ENCODE measurements at regions not wholly inside any gene's neighbourhood (a gene's known extent, or its start where the extent isn't known, plus 50 kb on each side); places are given as distances from the start of the nearest gene placed in this dataset.

- no CpG with 5 or more reads among the region's 2 CpGs for WGBS (ENCODE audit: extremely low coverage, insufficient coverage, insufficient read length)
These were observed 175.2 kb downstream of the ZIC4 start for GRCh38 chr3:147231111-147231510.

GRCh38 chr3:147222291-147222690, 184.1 kb downstream of the ZIC4 start:
- no peak overlapping the region for H3K14ac ChIP-seq (ENCODE audit: low read length)
- no peaks in the 10 kb centered on the region for H3K9me3 ChIP-seq (ENCODE audit: insufficient read depth, low read depth, low read length)
- H3K36me3 ChIP-seq (ENCODE audit: control insufficient read depth in 1 of 2, insufficient read depth in 2 of 2, low read length in 2 of 2) = no peaks in the 10 kb centered on the region
- DNase-seq = no peak
- H3K27ac ChIP-seq (ENCODE audit: low read depth, low read length) = no peak overlapping the region
- no peak overlapping the region for H3K4ac ChIP-seq (ENCODE audit: low read depth, low read length)
- no peak overlapping the region for H2BK12ac ChIP-seq (ENCODE audit: low read length)
- H3K9ac ChIP-seq (ENCODE audit: low read length) = no peak overlapping the region
- no peak overlapping the region for H3K18ac ChIP-seq (ENCODE audit: low read length)
- no peaks in the 10 kb centered on the region for H3K79me1 ChIP-seq (ENCODE audit: low read length)
- H3K27me3 ChIP-seq (ENCODE audit: insufficient read depth, low read length) = no peaks in the 10 kb centered on the region
- no peak overlapping the region for H2AK5ac ChIP-seq (ENCODE audit: low read length)
- no peak overlapping the region for H2BK5ac ChIP-seq (ENCODE audit: low read depth, low read length, poor library complexity)
- H4K91ac ChIP-seq (ENCODE audit: low read depth, low read length) = no peak overlapping the region
- WGBS (ENCODE audit: extremely low coverage, insufficient coverage, insufficient read length) = no CpG with 5 or more reads among the region's 1 CpG
- H3K4me1 ChIP-seq (ENCODE audit: control insufficient read depth in 1 of 2, insufficient read depth in 2 of 2, low read length in 2 of 2) = no peaks in the 10 kb centered on the region
- no peak overlapping the region for H3K4me2 ChIP-seq (ENCODE audit: low read length)
- H2BK120ac ChIP-seq (ENCODE audit: insufficient read depth, low read length, poor library complexity) = no peak overlapping the region
- no peak overlapping the region for H4K8ac ChIP-seq (ENCODE audit: low read depth, low read length)
- no peak overlapping the region for H4K12ac ChIP-seq (ENCODE audit: low read depth, low read length)
- no peak overlapping the region for H2AFZ ChIP-seq (ENCODE audit: insufficient read depth, low read length, poor library complexity)
- no peak overlapping the region for H3K4me3 ChIP-seq (ENCODE audit: low read depth, low read length)
- H3K23ac ChIP-seq (ENCODE audit: low read length) = no peak overlapping the region
- H3K79me2 ChIP-seq (ENCODE audit: control insufficient read depth, insufficient read depth, low read length, poor library complexity) = no peaks in the 10 kb centered on the region

More at GRCh38 chr3:147231111-147231510, 175.2 kb downstream of the ZIC4 start:
- Histone ChIP-seq H3K4me1 (ENCODE audit: control insufficient read depth in 1 of 2, insufficient read depth in 2 of 2, low read length in 2 of 2) (no peaks in the 10 kb centered on the region), H2BK5ac (ENCODE audit: low read depth, low read length, poor library complexity) (no peak overlapping the region), H3K36me3 (ENCODE audit: control insufficient read depth in 1 of 2, insufficient read depth in 2 of 2, low read length in 2 of 2) (no peaks in the 10 kb centered on the region), H4K91ac (ENCODE audit: low read depth, low read length) (no peak overlapping the region), H3K79me2 (ENCODE audit: control insufficient read depth, insufficient read depth, low read length, poor library complexity) (no peaks in the 10 kb centered on the region), H3K18ac (ENCODE audit: low read length) (no peak overlapping the region), H3K27me3 (ENCODE audit: insufficient read depth, low read length) (no peaks in the 10 kb centered on the region), H3K9me3 (ENCODE audit: insufficient read depth, low read depth, low read length) (no peaks in the 10 kb centered on the region), H2AFZ (ENCODE audit: insufficient read depth, low read length, poor library complexity) (no peak overlapping the region), H3K27ac (ENCODE audit: low read depth, low read length) (no peak overlapping the region), H4K8ac (ENCODE audit: low read depth, low read length) (no peak overlapping the region), H2BK120ac (ENCODE audit: insufficient read depth, low read length, poor library complexity) (no peak overlapping the region), H3K23ac (ENCODE audit: low read length) (no peak overlapping the region), H2BK12ac (ENCODE audit: low read length) (no peak overlapping the region), H3K4ac (ENCODE audit: low read depth, low read length) (no peak overlapping the region), H2AK5ac (ENCODE audit: low read length) (no peak overlapping the region), H3K9ac (ENCODE audit: low read length) (no peak overlapping the region), H3K79me1 (ENCODE audit: low read length) (no peaks in the 10 kb centered on the region), H3K14ac (ENCODE audit: low read length) (no peak overlapping the region), H3K4me2 (ENCODE audit: low read length) (no peak overlapping the region), H3K4me3 (ENCODE audit: low read depth, low read length) (no peak overlapping the region), H4K12ac (ENCODE audit: low read depth, low read length) (no peak overlapping the region)
- DNase-seq = no peak

GRCh38 chr3:147218965-147219364, 187.4 kb downstream of the ZIC4 start:
- WGBS (ENCODE audit: extremely low coverage, insufficient coverage, insufficient read length) = no CpG with 5 or more reads among the region's 4 CpGs
- H3K18ac ChIP-seq (ENCODE audit: low read length) = no peak overlapping the region
- H4K12ac ChIP-seq (ENCODE audit: low read depth, low read length) = no peak overlapping the region

DNA sequence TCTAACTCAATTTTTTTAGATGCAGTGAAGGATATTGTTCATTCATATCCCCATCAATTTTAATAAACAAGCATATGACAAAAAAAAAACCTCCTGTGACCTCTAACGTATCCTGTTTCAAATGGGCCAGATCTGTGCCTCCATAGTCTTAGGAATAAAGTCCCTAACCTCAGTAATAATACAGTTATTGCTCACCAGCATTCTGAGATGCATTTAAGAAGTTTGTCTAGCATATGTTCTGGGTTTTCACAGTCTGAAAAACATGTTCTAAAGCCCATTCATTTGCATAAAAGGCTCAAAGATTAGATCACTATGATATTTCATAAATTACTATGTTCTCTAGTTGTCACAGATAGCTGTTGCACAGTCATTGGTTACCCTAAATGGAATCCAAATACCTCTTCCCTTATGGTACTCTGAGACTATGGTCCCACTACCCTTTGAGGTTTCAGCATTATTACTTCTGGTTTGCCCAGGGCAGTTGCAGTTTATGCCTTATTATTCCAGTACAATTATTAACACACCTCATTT, 190.1 kb downstream of the ZIC4 start:
- Histone ChIP-seq H4K91ac (ENCODE audit: low read depth, low read length) (no peak overlapping the region), H3K4me2 (ENCODE audit: low read length) (no peak overlapping the region), H3K23ac (ENCODE audit: low read length) (no peak overlapping the region), H2BK120ac (ENCODE audit: insufficient read depth, low read length, poor library complexity) (no peak overlapping the region), H3K9ac (ENCODE audit: low read length) (no peak overlapping the region), H3K27me3 (ENCODE audit: insufficient read depth, low read length) (no peaks in the 10 kb centered on the region), H4K8ac (ENCODE audit: low read depth, low read length) (no peak overlapping the region), H2AK5ac (ENCODE audit: low read length) (no peak overlapping the region), H3K4ac (ENCODE audit: low read depth, low read length) (no peak overlapping the region), H3K14ac (ENCODE audit: low read length) (no peak overlapping the region), H3K36me3 (ENCODE audit: control insufficient read depth in 1 of 2, insufficient read depth in 2 of 2, low read length in 2 of 2) (no peaks in the 10 kb centered on the region), H2BK12ac (ENCODE audit: low read length) (no peak overlapping the region), H4K12ac (ENCODE audit: low read depth, low read length) (no peak overlapping the region), H3K9me3 (ENCODE audit: insufficient read depth, low read depth, low read length) (no peaks in the 10 kb centered on the region), H2AFZ (ENCODE audit: insufficient read depth, low read length, poor library complexity) (no peak overlapping the region), H2BK5ac (ENCODE audit: low read depth, low read length, poor library complexity) (no peak overlapping the region), H3K18ac (ENCODE audit: low read length) (no peak overlapping the region), H3K4me1 (ENCODE audit: control insufficient read depth in 1 of 2, insufficient read depth in 2 of 2, low read length in 2 of 2) (no peaks in the 10 kb centered on the region), H3K27ac (ENCODE audit: low read depth, low read length) (no peak overlapping the region), H3K4me3 (ENCODE audit: low read depth, low read length) (no peak overlapping the region), H3K79me2 (ENCODE audit: control insufficient read depth, insufficient read depth, low read length, poor library complexity) (no peaks in the 10 kb centered on the region), H3K79me1 (ENCODE audit: low read length) (no peaks in the 10 kb centered on the region)
- WGBS (ENCODE audit: extremely low coverage, insufficient coverage, insufficient read length) = no CpG with 5 or more reads among the region's 1 CpG
- no peak for DNase-seq

More at GRCh38 chr3:147218965-147219364, 187.4 kb downstream of the ZIC4 start:
- Histone ChIP-seq H3K27ac (ENCODE audit: low read depth, low read length) (no peak overlapping the region), H3K4ac (ENCODE audit: low read depth, low read length) (no peak overlapping the region), H3K79me2 (ENCODE audit: control insufficient read depth, insufficient read depth, low read length, poor library complexity) (no peaks in the 10 kb centered on the region), H2BK12ac (ENCODE audit: low read length) (no peak overlapping the region), H3K9ac (ENCODE audit: low read length) (no peak overlapping the region), H3K36me3 (ENCODE audit: control insufficient read depth in 1 of 2, insufficient read depth in 2 of 2, low read length in 2 of 2) (no peaks in the 10 kb centered on the region), H3K14ac (ENCODE audit: low read length) (no peak overlapping the region), H3K23ac (ENCODE audit: low read length) (no peak overlapping the region), H3K27me3 (ENCODE audit: insufficient read depth, low read length) (no peaks in the 10 kb centered on the region), H4K91ac (ENCODE audit: low read depth, low read length) (no peak overlapping the region), H3K4me2 (ENCODE audit: low read length) (no peak overlapping the region), H3K9me3 (ENCODE audit: insufficient read depth, low read depth, low read length) (no peaks in the 10 kb centered on the region), H4K8ac (ENCODE audit: low read depth, low read length) (no peak overlapping the region), H3K79me1 (ENCODE audit: low read length) (no peaks in the 10 kb centered on the region), H2BK120ac (ENCODE audit: insufficient read depth, low read length, poor library complexity) (no peak overlapping the region), H3K4me1 (ENCODE audit: control insufficient read depth in 1 of 2, insufficient read depth in 2 of 2, low read length in 2 of 2) (no peaks in the 10 kb centered on the region), H2AFZ (ENCODE audit: insufficient read depth, low read length, poor library complexity) (no peak overlapping the region), H3K4me3 (ENCODE audit: low read depth, low read length) (no peak overlapping the region), H2AK5ac (ENCODE audit: low read length) (no peak overlapping the region), H2BK5ac (ENCODE audit: low read depth, low read length, poor library complexity) (no peak overlapping the region)
- no peak for DNase-seq
